Bronchial epithelial cell (primary cell): ENCODE measurements at regions not wholly inside any gene's neighbourhood (a gene's known extent, or its start where the extent isn't known, plus 50 kb on each side); places are given as distances from the start of the nearest gene placed in this dataset.

Experiments used
- DNase-seq: peaks from one replicate; pipeline ENCODE4 v3.0.0-alpha.2; 2010; ENCODE audit warnings: low read depth
- FAIRE-seq: peaks from 2 replicates; lab custom pipeline; 2011; peaks lifted over from hg19 to GRCh38; lab: Jason Lieb, UNC
- H3K27me3 ChIP-seq: 2 replicates; pipeline ENCODE4 v1.5.1; 2011; ENCODE audit warnings: low read length; ENCODE audit not compliant: control insufficient read depth, insufficient read depth
- H3K36me3 ChIP-seq: 2 replicates; pipeline ENCODE4 v1.5.1; 2011; ENCODE audit warnings: low read length; ENCODE audit not compliant: control insufficient read depth, insufficient read depth
- H3K4me3 ChIP-seq: 2 replicates; pipeline ENCODE4 v1.5.1; 2011; ENCODE audit warnings: mild to moderate bottlenecking, low read depth, low read length, control low read depth
- TF ChIP-seq, protein P1 (sequence below): IDR thresholded peaks from 2 replicates; pipeline ENCODE4 v1.5.1; 2011; ENCODE audit warnings: mild to moderate bottlenecking, moderate library complexity, low read length, control low read depth, inconsistent platforms; ENCODE audit not compliant: insufficient read depth, severe bottlenecking

DNA sequence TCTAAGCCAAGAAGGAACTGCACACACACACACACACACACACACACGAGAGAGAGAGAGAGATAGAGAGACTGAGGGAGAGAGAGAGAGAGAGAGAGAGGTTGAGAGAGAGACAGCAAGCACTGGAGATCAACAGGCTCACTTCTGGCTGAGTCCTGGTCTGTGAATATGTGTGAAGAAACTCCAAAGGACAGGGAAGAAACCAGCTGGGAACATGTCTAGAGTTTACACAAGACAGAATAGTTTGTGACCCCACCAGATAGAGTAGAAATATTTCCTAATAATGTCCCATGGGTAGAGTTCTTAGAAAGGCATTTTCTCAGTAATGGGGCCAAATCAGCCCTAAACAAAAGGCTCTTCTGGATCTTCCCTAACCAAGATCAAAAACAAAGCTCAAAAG lies 155.5 kb upstream of the IGFBP3 start:
- Histone ChIP-seq H3K4me3 (no peak overlapping the region), H3K27me3 (peaks cover 1% of the 10 kb centered on the region), H3K36me3 (no peaks in the 10 kb centered on the region)
- TF ChIP-seq, protein P1, sequence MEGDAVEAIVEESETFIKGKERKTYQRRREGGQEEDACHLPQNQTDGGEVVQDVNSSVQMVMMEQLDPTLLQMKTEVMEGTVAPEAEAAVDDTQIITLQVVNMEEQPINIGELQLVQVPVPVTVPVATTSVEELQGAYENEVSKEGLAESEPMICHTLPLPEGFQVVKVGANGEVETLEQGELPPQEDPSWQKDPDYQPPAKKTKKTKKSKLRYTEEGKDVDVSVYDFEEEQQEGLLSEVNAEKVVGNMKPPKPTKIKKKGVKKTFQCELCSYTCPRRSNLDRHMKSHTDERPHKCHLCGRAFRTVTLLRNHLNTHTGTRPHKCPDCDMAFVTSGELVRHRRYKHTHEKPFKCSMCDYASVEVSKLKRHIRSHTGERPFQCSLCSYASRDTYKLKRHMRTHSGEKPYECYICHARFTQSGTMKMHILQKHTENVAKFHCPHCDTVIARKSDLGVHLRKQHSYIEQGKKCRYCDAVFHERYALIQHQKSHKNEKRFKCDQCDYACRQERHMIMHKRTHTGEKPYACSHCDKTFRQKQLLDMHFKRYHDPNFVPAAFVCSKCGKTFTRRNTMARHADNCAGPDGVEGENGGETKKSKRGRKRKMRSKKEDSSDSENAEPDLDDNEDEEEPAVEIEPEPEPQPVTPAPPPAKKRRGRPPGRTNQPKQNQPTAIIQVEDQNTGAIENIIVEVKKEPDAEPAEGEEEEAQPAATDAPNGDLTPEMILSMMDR: no peak
- DNase-seq: no peak
- peak; percentile 23 for FAIRE-seq

DNA sequence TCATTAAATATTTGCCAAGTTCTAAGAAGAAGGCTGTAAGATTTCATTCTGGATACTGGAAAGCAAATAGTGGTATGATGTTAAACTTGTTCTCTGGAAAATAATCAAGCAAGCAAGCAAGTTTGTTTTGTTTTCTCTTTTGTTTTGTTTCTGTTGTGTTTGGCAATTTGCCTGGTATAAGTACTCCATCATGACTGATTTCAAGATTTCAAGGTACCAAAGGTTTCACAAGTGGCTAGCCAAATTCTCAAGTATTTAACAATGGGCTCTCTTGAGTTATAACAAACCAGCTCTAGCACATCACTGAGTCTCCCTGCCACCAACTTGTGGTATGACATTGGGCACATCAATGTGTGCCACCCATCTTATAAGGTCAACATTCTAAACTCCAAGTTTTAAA lies 151.7 kb upstream of the IGFBP3 start:
- Histone ChIP-seq H3K4me3 (no peak overlapping the region), H3K27me3 (peaks cover 1% of the 10 kb centered on the region), H3K36me3 (no peaks in the 10 kb centered on the region)
- DNase-seq: peak; percentile 39
- no peak for FAIRE-seq
- TF ChIP-seq, protein P1: no peak

DNA sequence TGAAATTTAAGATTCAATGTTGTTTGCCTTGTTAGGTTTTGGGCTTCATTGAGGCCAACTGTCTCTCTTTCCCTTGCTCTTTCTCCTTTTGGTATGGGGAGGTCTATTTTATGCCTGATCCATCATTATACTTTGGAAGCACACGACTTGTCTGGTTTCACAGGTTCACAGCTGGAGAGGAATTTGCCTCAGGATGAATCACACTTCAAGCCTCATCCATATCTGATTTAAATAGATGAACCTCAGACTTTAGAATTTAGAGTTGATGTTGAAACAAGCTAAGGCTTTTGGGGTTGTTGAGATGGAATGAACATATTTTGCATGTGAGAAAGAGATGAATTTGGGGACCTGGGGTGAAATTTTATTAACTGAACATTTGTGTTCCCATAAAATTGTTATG lies 150.5 kb upstream of the IGFBP3 start:
- TF ChIP-seq, protein P1: no peak

DNA sequence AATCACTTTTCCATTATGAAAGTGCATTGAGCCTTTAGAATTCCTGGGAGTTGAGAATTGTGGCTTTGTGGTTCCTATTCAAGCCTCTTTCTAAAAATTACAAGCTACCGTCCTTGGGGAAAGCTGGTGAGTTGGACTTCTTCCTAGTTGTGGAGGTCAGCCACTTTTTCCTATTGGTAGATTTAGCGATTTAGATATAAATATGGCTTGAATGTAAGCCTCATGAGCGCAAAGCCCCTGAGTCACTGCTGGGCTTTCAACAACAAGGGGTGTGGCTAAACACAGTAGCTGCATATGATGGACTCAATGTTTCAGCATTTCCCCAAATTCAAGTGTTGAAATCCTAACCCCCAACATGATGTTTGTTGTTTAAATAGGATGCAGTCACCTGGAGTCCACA lies 150.0 kb upstream of the IGFBP3 start:
- Histone ChIP-seq H3K4me3 (no peak overlapping the region), H3K36me3 (no peaks in the 10 kb centered on the region), H3K27me3 (peaks cover 1% of the 10 kb centered on the region)
- TF ChIP-seq, protein P1: no peak
- DNase-seq (peak; percentile 1), FAIRE-seq (no peak)

More for the DNA sequence above, 150.5 kb upstream of the IGFBP3 start:
- peak; percentile 2 for DNase-seq
- H3K27me3 ChIP-seq: peaks cover 1% of the 10 kb centered on the region
- H3K36me3 ChIP-seq: no peaks in the 10 kb centered on the region
- H3K4me3 ChIP-seq: no peak overlapping the region
- no peak for FAIRE-seq

DNA sequence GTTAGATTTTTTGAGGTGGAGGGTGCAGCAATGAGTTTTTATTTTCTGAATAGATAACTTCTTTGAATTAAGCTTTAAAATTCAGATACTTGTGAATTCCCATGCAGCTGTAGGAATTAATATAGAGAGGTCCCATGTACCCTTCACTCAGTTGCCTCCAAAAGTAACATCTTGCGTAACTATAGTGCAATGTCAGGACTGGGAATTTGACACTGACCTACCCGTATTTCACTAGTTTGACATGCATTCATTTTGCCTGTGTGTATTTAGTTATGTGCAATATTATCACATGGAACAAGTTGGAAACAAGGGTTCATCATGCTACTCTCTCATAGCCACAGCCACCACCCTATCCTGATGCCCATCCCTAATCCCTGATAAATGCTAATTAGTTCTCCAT lies 147.1 kb upstream of the IGFBP3 start:
- DNase-seq (no peak), FAIRE-seq (no peak)
- Histone ChIP-seq H3K36me3 (no peaks in the 10 kb centered on the region), H3K4me3 (no peak overlapping the region), H3K27me3 (no peaks in the 10 kb centered on the region)
- TF ChIP-seq, protein P1: no peak

DNA sequence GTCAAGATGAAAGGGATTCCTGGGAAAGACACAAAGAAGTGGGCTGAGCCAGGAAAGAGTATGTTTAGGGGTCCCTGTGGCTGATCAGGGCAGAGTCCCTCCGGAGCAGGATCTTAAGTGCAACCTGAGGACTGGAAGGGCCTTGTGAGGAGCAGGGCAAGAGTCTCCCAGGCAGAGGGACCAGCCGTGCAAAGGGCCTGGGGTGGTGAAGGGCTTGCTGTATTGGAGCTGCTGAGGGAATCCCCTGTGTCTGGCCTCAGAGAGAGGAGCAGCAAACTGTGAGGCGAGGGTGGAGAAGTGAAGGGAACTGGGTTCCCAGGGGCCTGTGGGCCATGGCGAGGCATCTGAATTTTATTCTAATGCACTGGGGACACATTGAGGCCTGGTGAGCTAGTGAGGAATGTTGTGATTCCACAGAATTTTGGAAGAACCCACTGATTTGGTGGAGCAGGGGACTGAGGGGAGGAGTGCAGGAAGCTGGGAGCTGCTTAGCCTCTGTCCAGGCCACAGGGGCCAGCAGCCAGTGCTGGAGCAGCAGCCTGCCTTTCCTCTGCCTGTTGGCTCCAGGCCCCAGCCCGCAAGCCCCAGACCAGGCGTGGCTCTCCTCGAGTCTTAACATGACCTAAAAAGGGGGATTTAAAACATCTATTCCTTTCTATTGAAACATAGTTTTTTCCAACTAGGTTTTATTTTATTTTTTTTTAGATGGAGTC lies 138.4 kb upstream of the IGFBP3 start:
- TF ChIP-seq, protein P1: no peak
- Histone ChIP-seq H3K27me3 (no peaks in the 10 kb centered on the region), H3K4me3 (no peak overlapping the region), H3K36me3 (no peaks in the 10 kb centered on the region)
- peak; percentile 32 for FAIRE-seq
- DNase-seq: no peak
